ENCODE measurements at regions not wholly inside any gene's neighbourhood (a gene's known extent, or its start where the extent isn't known, plus 50 kb on each side); places are given as distances from the start of the nearest gene placed in this dataset.
A peak's percentile ranks its signal among the peaks of the same experiment; 100 is the strongest.

DNA sequence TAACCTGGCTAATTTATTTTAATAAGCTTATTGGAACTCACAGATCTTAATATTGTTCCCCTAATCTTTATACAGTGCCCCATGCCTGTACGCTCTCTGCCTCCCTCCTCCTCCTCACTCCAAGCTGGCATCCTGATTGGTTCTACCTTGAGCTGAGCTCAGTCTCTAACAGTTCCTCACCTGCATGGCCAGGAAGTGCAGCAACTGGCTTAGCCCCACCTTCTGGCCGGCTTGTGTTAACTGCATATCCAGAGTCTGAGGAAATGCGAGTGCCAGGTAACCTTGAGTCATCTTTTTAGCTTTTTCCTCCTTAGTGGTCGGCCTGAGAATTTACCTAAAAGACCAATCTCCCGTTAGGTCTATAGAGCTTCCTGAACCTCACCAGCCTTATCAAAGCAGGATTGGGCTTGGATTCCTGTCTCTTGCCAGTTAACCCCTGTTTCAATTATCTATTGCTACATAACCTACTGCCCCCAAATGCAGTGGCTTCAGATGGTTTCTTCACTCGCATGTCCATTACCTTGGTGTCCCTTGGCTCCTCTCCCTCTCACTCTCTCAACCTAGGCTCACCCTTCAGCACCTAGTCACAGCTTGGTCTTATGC, 89.5 kb upstream of the STK39 start:
- Histone ChIP-seq H3K4me2 (ENCODE audit: low read length) (peak overlapping the region; percentile 27), H3K27ac (ENCODE audit: low read depth, low read length) (no peak overlapping the region), H3K36me3 (ENCODE audit: control insufficient read depth in 1 of 2, insufficient read depth in 2 of 2, low read length in 2 of 2) (no peaks in the 10 kb centered on the region), H3K27me3 (ENCODE audit: insufficient read depth, low read length) (no peaks in the 10 kb centered on the region), H3K79me2 (ENCODE audit: insufficient read depth, low read length) (no peaks in the 10 kb centered on the region), H4K20me1 (ENCODE audit: insufficient read depth) (no peaks in the 10 kb centered on the region), H3K9me3 (ENCODE audit: control insufficient read depth in 1 of 2, insufficient read depth in 1 of 2, low read depth in 1 of 2, low read length in 2 of 2) (no peaks in the 10 kb centered on the region), H3K9me2 (ENCODE audit: insufficient read depth) (no peaks in the 10 kb centered on the region), H2AFZ (ENCODE audit: low read depth, low read length, poor library complexity, severe bottlenecking) (peak overlapping the region; percentile 75), H3K4me1 (ENCODE audit: control insufficient read depth in 1 of 2, insufficient read depth in 2 of 2, low read length in 2 of 2) (peaks cover 0 to 17% of the 10 kb centered on the region in 2 experiments; a peak in 2 of 4 replicates), H3K4me3 (replicated peaks in 1 of 2; ENCODE audit: low read depth in 1 of 2, low read length in 2 of 2) (peak overlapping the region in 1 of 2 experiments; percentile 0; a peak in 1 of 4 replicates), H3K9ac (ENCODE audit: low read length) (no peak overlapping the region)
- TF ChIP-seq ELF1 (IDR thresholded peaks at IDR 0.05; ENCODE audit: borderline replicate concordance, low read depth) (peak; percentile 54), CEBPB (IDR thresholded peaks at IDR 0.05; ENCODE audit: low read depth) (no peak), CBX3 (IDR thresholded peaks at IDR 0.05; ENCODE audit: low read depth) (peak; percentile 93), RAD21 (IDR thresholded peaks at IDR 0.05; ENCODE audit: low read depth) (peak; percentile 91)
- TF ChIP-seq, protein P1, sequence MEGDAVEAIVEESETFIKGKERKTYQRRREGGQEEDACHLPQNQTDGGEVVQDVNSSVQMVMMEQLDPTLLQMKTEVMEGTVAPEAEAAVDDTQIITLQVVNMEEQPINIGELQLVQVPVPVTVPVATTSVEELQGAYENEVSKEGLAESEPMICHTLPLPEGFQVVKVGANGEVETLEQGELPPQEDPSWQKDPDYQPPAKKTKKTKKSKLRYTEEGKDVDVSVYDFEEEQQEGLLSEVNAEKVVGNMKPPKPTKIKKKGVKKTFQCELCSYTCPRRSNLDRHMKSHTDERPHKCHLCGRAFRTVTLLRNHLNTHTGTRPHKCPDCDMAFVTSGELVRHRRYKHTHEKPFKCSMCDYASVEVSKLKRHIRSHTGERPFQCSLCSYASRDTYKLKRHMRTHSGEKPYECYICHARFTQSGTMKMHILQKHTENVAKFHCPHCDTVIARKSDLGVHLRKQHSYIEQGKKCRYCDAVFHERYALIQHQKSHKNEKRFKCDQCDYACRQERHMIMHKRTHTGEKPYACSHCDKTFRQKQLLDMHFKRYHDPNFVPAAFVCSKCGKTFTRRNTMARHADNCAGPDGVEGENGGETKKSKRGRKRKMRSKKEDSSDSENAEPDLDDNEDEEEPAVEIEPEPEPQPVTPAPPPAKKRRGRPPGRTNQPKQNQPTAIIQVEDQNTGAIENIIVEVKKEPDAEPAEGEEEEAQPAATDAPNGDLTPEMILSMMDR (IDR thresholded peaks at IDR 0.05 in 2 of 3, conservative IDR thresholded peaks at IDR 0.05 in 1 of 3; ENCODE audit: borderline replicate concordance in 1 of 3, insufficient read depth in 1 of 3, low read depth in 2 of 3, low read length in 2 of 3) = peak; percentile 74 to 83 (median 78); a peak in 5 of 6 replicates
- TF ChIP-seq, protein P2, sequence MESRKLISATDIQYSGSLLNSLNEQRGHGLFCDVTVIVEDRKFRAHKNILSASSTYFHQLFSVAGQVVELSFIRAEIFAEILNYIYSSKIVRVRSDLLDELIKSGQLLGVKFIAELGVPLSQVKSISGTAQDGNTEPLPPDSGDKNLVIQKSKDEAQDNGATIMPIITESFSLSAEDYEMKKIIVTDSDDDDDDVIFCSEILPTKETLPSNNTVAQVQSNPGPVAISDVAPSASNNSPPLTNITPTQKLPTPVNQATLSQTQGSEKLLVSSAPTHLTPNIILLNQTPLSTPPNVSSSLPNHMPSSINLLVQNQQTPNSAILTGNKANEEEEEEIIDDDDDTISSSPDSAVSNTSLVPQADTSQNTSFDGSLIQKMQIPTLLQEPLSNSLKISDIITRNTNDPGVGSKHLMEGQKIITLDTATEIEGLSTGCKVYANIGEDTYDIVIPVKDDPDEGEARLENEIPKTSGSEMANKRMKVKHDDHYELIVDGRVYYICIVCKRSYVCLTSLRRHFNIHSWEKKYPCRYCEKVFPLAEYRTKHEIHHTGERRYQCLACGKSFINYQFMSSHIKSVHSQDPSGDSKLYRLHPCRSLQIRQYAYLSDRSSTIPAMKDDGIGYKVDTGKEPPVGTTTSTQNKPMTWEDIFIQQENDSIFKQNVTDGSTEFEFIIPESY (IDR thresholded peaks at IDR 0.05; ENCODE audit: extremely low read depth, insufficient replicate concordance, low read length) = peak; percentile 10
- DNase-seq (ENCODE audit: low read depth, low spot score) (peak; percentile 87), ATAC-seq (peak; percentile 100)
- intact Hi-C loops (cut with micrococcal nuclease) = loop anchor here (2.0 to 5.0 kb wide), 3 partner anchors 90 to 200 kb away; partner anchors contain the start of gene STK39
- no TSS peak for BruUV-seq (replicated peaks)
- ChIA-PET CTCF (interaction anchor here (0.5 to 3.7 kb wide), 23 partner anchors 8 to 499 kb away, joined by 3 to 19 read pairs (median 4); no protein-coding TSS in a partner anchor), RAD21 (ENCODE audit: low non-redundant PET in 1 of 2, low total read pairs in 2 of 2, uncharacterized antibody in 2 of 2, unreplicated experiment in 2 of 2) (interaction anchor here (0.7 to 1.5 kb wide), 5 partner anchors 9 to 218 kb away, joined by 3 to 4 read pairs (median 3); no protein-coding TSS in a partner anchor), POLR2A (interaction anchor here (0.9 to 1.4 kb wide), 3 partner anchors 11 to 217 kb away, joined by 3 to 4 read pairs (median 3); no protein-coding TSS in a partner anchor)

Measured in HCT116 (cell line).